HEK293 (cell line): ENCODE measurements at regions not wholly inside any gene's neighbourhood (a gene's known extent, or its start where the extent isn't known, plus 50 kb on each side); places are given as distances from the start of the nearest gene placed in this dataset.

Source experiments
- BCL11B ChIP-seq: fragments of 450-650 bp; formaldehyde crosslinking; IDR thresholded peaks from 2 replicates; pipeline ENCODE4 v1.5.1; 2016; ENCODE audit warnings: low read depth, missing biosample characterization, missing genetic modification characterization
- CTCF ChIP-seq: fragments of 450-650 bp; formaldehyde crosslinking; IDR thresholded peaks from 2 replicates; pipeline ENCODE4 v1.5.1; 2016; ENCODE audit warnings: missing biosample characterization, missing genetic modification characterization
- HOXA7 ChIP-seq: sonication (generic); formaldehyde crosslinking; IDR thresholded peaks from 2 replicates; pipeline ENCODE4 v1.8.1; 2022; ENCODE audit warnings: missing genetic modification reagents, borderline replicate concordance
- ZNF211 ChIP-seq: fragments of 450-650 bp; formaldehyde crosslinking; IDR thresholded peaks from 2 replicates; pipeline ENCODE4 v1.5.1; 2016; ENCODE audit warnings: low read depth, missing biosample characterization, missing genetic modification characterization
- ZNF239 ChIP-seq: fragments of 450-650 bp; formaldehyde crosslinking; IDR thresholded peaks from 2 replicates; pipeline ENCODE4 v1.5.1; 2016; ENCODE audit warnings: missing biosample characterization, missing genetic modification characterization
- ZNF518A ChIP-seq: fragments of 450-650 bp; formaldehyde crosslinking; conservative IDR thresholded peaks from 2 replicates; pipeline ENCODE4 v1.5.1; 2016; ENCODE audit warnings: low read depth, missing biosample characterization, missing genetic modification characterization
- ZNF560 ChIP-seq: fragments of 450-650 bp; formaldehyde crosslinking; IDR thresholded peaks from 2 replicates; pipeline ENCODE4 v1.5.1; 2017; ENCODE audit warnings: missing biosample characterization, missing genetic modification characterization, borderline replicate concordance
- ZNF561 ChIP-seq: fragments of 450-650 bp; IDR thresholded peaks from 2 replicates; pipeline ENCODE4 v1.5.1; 2018; ENCODE audit warnings: missing biosample characterization, missing genetic modification characterization, borderline replicate concordance
- ZSCAN30 ChIP-seq: fragments of 450-650 bp; IDR thresholded peaks from 2 replicates; pipeline ENCODE4 v1.5.1; 2018; ENCODE audit warnings: missing biosample characterization, mild to moderate bottlenecking, missing genetic modification characterization, moderate library complexity
- ZXDB ChIP-seq: fragments of 450-650 bp; formaldehyde crosslinking; IDR thresholded peaks from 2 replicates; pipeline ENCODE4 v1.5.1; 2016; ENCODE audit warnings: missing biosample characterization, missing genetic modification characterization
- TF ChIP-seq, protein P1 (sequence below): fragments of 450-650 bp; formaldehyde crosslinking; IDR thresholded peaks from 2 replicates; pipeline ENCODE4 v1.5.1; 2016; ENCODE audit warnings: missing biosample characterization, missing genetic modification characterization
- TF ChIP-seq, protein P2 (sequence below): sonication (generic); formaldehyde crosslinking; IDR thresholded peaks from 2 replicates; pipeline ENCODE4 v1.8.1; 2022; ENCODE audit warnings: mild to moderate bottlenecking, moderate library complexity, missing genetic modification reagents

GRCh38 chr2:101623031-101623521 lies 74.4 kb upstream of the MAP4K4 start:
- TF ChIP-seq ZSCAN30 (tag by site-specific recombination), result no peak
- no peak for TF ChIP-seq CTCF (tag by site-specific recombination)
- TF ChIP-seq, protein P1, sequence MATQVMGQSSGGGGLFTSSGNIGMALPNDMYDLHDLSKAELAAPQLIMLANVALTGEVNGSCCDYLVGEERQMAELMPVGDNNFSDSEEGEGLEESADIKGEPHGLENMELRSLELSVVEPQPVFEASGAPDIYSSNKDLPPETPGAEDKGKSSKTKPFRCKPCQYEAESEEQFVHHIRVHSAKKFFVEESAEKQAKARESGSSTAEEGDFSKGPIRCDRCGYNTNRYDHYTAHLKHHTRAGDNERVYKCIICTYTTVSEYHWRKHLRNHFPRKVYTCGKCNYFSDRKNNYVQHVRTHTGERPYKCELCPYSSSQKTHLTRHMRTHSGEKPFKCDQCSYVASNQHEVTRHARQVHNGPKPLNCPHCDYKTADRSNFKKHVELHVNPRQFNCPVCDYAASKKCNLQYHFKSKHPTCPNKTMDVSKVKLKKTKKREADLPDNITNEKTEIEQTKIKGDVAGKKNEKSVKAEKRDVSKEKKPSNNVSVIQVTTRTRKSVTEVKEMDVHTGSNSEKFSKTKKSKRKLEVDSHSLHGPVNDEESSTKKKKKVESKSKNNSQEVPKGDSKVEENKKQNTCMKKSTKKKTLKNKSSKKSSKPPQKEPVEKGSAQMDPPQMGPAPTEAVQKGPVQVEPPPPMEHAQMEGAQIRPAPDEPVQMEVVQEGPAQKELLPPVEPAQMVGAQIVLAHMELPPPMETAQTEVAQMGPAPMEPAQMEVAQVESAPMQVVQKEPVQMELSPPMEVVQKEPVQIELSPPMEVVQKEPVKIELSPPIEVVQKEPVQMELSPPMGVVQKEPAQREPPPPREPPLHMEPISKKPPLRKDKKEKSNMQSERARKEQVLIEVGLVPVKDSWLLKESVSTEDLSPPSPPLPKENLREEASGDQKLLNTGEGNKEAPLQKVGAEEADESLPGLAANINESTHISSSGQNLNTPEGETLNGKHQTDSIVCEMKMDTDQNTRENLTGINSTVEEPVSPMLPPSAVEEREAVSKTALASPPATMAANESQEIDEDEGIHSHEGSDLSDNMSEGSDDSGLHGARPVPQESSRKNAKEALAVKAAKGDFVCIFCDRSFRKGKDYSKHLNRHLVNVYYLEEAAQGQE (tag by site-specific recombination), result no peak
- no peak for TF ChIP-seq ZNF561
- no peak for TF ChIP-seq ZXDB
- no peak for TF ChIP-seq ZNF560
- TF ChIP-seq ZNF239 (tag by site-specific recombination), result no peak
- no peak for TF ChIP-seq ZNF518A
- no peak for TF ChIP-seq BCL11B (tag by site-specific recombination)
- TF ChIP-seq HOXA7 (CRISPR knock-in tag), result no peak
- TF ChIP-seq, protein P2, sequence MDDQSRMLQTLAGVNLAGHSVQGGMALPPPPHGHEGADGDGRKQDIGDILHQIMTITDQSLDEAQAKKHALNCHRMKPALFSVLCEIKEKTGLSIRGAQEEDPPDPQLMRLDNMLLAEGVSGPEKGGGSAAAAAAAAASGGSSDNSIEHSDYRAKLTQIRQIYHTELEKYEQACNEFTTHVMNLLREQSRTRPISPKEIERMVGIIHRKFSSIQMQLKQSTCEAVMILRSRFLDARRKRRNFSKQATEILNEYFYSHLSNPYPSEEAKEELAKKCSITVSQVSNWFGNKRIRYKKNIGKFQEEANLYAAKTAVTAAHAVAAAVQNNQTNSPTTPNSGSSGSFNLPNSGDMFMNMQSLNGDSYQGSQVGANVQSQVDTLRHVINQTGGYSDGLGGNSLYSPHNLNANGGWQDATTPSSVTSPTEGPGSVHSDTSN (CRISPR knock-in tag), result no peak
- TF ChIP-seq ZNF211 (tag by site-specific recombination), result no peak
